Vagina (tissue), 2 donors: ENCODE measurements at regions not wholly inside any gene's neighbourhood (a gene's known extent, or its start where the extent isn't known, plus 50 kb on each side); places are given as distances from the start of the nearest gene placed in this dataset.

Experiments used
- DNase-seq, 2 donors: peaks; one replicate each; pipeline ENCODE4 v3.0.0-alpha.2; 2017; ENCODE audit errors: extremely low spot score in 2 of 2
- H3K27ac ChIP-seq: fragments of 200-600 bp; sonication (generic); one replicate; pipeline ENCODE4 v1.5.1; 2019
- H3K27me3 ChIP-seq: fragments of 200-600 bp; sonication (generic); one replicate; pipeline ENCODE4 v1.5.1; 2019
- H3K36me3 ChIP-seq, 2 donors: fragments of 200-600 bp; sonication (generic); one replicate each; pipeline ENCODE4 v1.5.1; 2017 to 2019
- H3K4me1 ChIP-seq: fragments of 200-600 bp; sonication (generic); one replicate; pipeline ENCODE4 v1.5.1; 2019
- H3K4me3 ChIP-seq, 2 donors: fragments of 200-600 bp; sonication (generic); 1 replicate in 1 of 2; 2 replicates in 1 of 2; pipeline ENCODE4 v1.5.1; 2016 to 2019
- H3K9me3 ChIP-seq: fragments of 200-600 bp; sonication (generic); one replicate; pipeline ENCODE4 v1.5.1; 2019
- CTCF ChIP-seq, 3 experiments: fragments of 450-650 bp in 2 of 3; fragments of 200-600 bp in 1 of 3; sonication (generic) in 1 of 3; IDR thresholded peaks; one replicate each; pipeline ENCODE4 v1.5.1; 2017 to 2019; ENCODE audit warnings: antibody characterized with exemption in 3 of 3, mild to moderate bottlenecking in 2 of 3, moderate library complexity in 2 of 3
- POLR2A ChIP-seq, 2 donors: fragments of 450-650 bp; IDR thresholded peaks; one replicate each; pipeline ENCODE4 v1.6.1; 2017; ENCODE audit warnings: antibody characterized with exemption in 2 of 2, mild to moderate bottlenecking in 2 of 2, moderate library complexity in 2 of 2
- POLR2AphosphoS5 ChIP-seq, 2 donors: sonication (generic); formaldehyde crosslinking; IDR thresholded peaks; one replicate each; pipeline ENCODE4 v1.9.0; 2017; ENCODE audit warnings: antibody characterized with exemption in 2 of 2, mild to moderate bottlenecking in 2 of 2, low read depth in 1 of 2; ENCODE audit not compliant: insufficient read depth in 1 of 2
- intact Hi-C: fragments of 100-400 bp; cut with DNase I; formaldehyde crosslinking; loops from one replicate; pipeline ENCODE4 v1.15.1; 2023

GRCh38 chr12:115572440-115572839 lies 705.1 kb downstream of the MED13L start:
- TF ChIP-seq POLR2AphosphoS5 (IDR thresholded peaks at IDR 0.05; ENCODE audit: insufficient read depth in 1 of 2, low read depth in 1 of 2) (no peak), POLR2A (IDR thresholded peaks at IDR 0.05) (no peak), CTCF (IDR thresholded peaks at IDR 0.05) (no peak)
- intact Hi-C loops: no loop called here
- Histone ChIP-seq H3K27me3 (no peaks in the 10 kb centered on the region), H3K9me3 (no peaks in the 10 kb centered on the region), H3K4me1 (no peaks in the 10 kb centered on the region), H3K27ac (no peak overlapping the region), H3K36me3 (no peaks in the 10 kb centered on the region), H3K4me3 (no peak overlapping the region)
- DNase-seq: no peak

- intact Hi-C loops: no loop called here
- Histone ChIP-seq H3K9me3 (no peaks in the 10 kb centered on the region), H3K36me3 (no peaks in the 10 kb centered on the region), H3K27ac (no peak overlapping the region), H3K4me3 (no peak overlapping the region), H3K4me1 (no peaks in the 10 kb centered on the region), H3K27me3 (no peaks in the 10 kb centered on the region)
- no peak for DNase-seq
- no peak for TF ChIP-seq POLR2A (IDR thresholded peaks at IDR 0.05)
These were observed 706.0 kb downstream of the MED13L start for GRCh38 chr12:115571446-115571845.

GRCh38 chr12:115571027-115571426 lies 706.5 kb downstream of the MED13L start:
- H3K36me3 ChIP-seq: no peaks in the 10 kb centered on the region
- no peak for TF ChIP-seq POLR2AphosphoS5 (IDR thresholded peaks at IDR 0.05; ENCODE audit: insufficient read depth in 1 of 2, low read depth in 1 of 2)
- no peak for TF ChIP-seq POLR2A (IDR thresholded peaks at IDR 0.05)
- TF ChIP-seq CTCF (IDR thresholded peaks at IDR 0.05): no peak
- intact Hi-C loops: no loop called here
- no peaks in the 10 kb centered on the region for H3K4me1 ChIP-seq
- no peaks in the 10 kb centered on the region for H3K9me3 ChIP-seq
- H3K27me3 ChIP-seq: no peaks in the 10 kb centered on the region
- H3K27ac ChIP-seq: no peak overlapping the region
- DNase-seq: no peak
- no peak overlapping the region for H3K4me3 ChIP-seq

- no peaks in the 10 kb centered on the region for H3K4me1 ChIP-seq
- TF ChIP-seq POLR2A (IDR thresholded peaks at IDR 0.05) (no peak), CTCF (IDR thresholded peaks at IDR 0.05) (no peak), POLR2AphosphoS5 (IDR thresholded peaks at IDR 0.05; ENCODE audit: insufficient read depth in 1 of 2, low read depth in 1 of 2) (no peak)
- peak overlapping the region; percentile 20 to 29 for H3K4me3 ChIP-seq
- H3K36me3 ChIP-seq: no peaks in the 10 kb centered on the region
- no peak overlapping the region for H3K27ac ChIP-seq
- no peaks in the 10 kb centered on the region for H3K27me3 ChIP-seq
- intact Hi-C loops: no loop called here
- no peak for DNase-seq
- no peaks in the 10 kb centered on the region for H3K9me3 ChIP-seq
These were observed 707.3 kb downstream of the MED13L start for GRCh38 chr12:115570069-115570777.

GRCh38 chr12:115569345-115570068 lies 708.0 kb downstream of the MED13L start:
- Histone ChIP-seq H3K4me3 (peak overlapping the region in 1 of 2 donors; percentile 29), H3K27ac (no peak overlapping the region), H3K9me3 (no peaks in the 10 kb centered on the region), H3K36me3 (no peaks in the 10 kb centered on the region), H3K4me1 (no peaks in the 10 kb centered on the region), H3K27me3 (no peaks in the 10 kb centered on the region)
- DNase-seq: no peak
- intact Hi-C loops: no loop called here
- TF ChIP-seq POLR2A (IDR thresholded peaks at IDR 0.05) (no peak), POLR2AphosphoS5 (IDR thresholded peaks at IDR 0.05; ENCODE audit: insufficient read depth in 1 of 2, low read depth in 1 of 2) (no peak), CTCF (IDR thresholded peaks at IDR 0.05) (no peak)
